Transverse colon (tissue), 4 donors: ENCODE measurements at regions not wholly inside any gene's neighbourhood (a gene's known extent, or its start where the extent isn't known, plus 50 kb on each side); places are given as distances from the start of the nearest gene placed in this dataset.

Source experiments
- DNase-seq: peaks from one replicate; pipeline ENCODE4 v3.0.0-alpha.2; 2019
- H3K27ac ChIP-seq, 4 donors: fragments of 200-600 bp; sonication (generic); 2 replicates each; pipeline ENCODE4 v1.5.1; 2016 to 2018; ENCODE audit warnings: inconsistent platforms in 4 of 4
- H3K27me3 ChIP-seq: fragments of 200-600 bp; sonication (generic); 2 replicates; pipeline ENCODE4 v1.5.1; 2017; ENCODE audit warnings: inconsistent platforms
- H3K36me3 ChIP-seq, 4 donors: fragments of 200-600 bp; sonication (generic); 2 replicates each; pipeline ENCODE4 v1.5.1; 2017 to 2019; ENCODE audit warnings: inconsistent platforms in 4 of 4
- H3K4me1 ChIP-seq, 4 donors: fragments of 200-600 bp; sonication (generic); 2 replicates each; pipeline ENCODE4 v1.5.1; 2017 to 2020; ENCODE audit warnings: inconsistent platforms in 4 of 4
- H3K4me3 ChIP-seq, 4 donors: fragments of 200-600 bp; sonication (generic); 1 replicate in 1 of 4; 2 replicates in 3 of 4; pipeline versions ENCODE4 v1.5.1 to v1.6.1; 2017 to 2019; ENCODE audit warnings: inconsistent platforms in 4 of 4
- H3K9me3 ChIP-seq, 2 donors: fragments of 200-600 bp; sonication (generic); 2 replicates each; pipeline ENCODE4 v1.5.1; 2017 to 2019; ENCODE audit warnings: inconsistent platforms in 2 of 2
- EP300 ChIP-seq: sonication (generic); formaldehyde crosslinking; IDR thresholded peaks from one replicate; pipeline ENCODE4 v1.6.1; 2017; ENCODE audit warnings: antibody characterized with exemption, low read depth
- POLR2A ChIP-seq: fragments of 450-650 bp; IDR thresholded peaks from one replicate; pipeline ENCODE4 v1.6.1; 2016; ENCODE audit warnings: antibody characterized with exemption, mild to moderate bottlenecking, moderate library complexity
- POLR2AphosphoS5 ChIP-seq, 3 donors: sonication (generic); formaldehyde crosslinking; IDR thresholded peaks; one replicate each; pipeline ENCODE4 v1.6.1; 2016; ENCODE audit warnings: antibody characterized with exemption in 3 of 3
- WGBS, 2 donors: methylation state at CpG; one replicate each; pipeline ENCODE4 v1.1.5; 2018; ENCODE audit warnings: low coverage in 1 of 2; 5-methylcytosine and 5-hydroxymethylcytosine counted together
- in situ Hi-C, 4 donors: fragments of 200-750 bp; cut with MboI; loops; one replicate each; pipeline versions ENCODE4 v1.15.0 to v1.15.1; 2017; ENCODE audit warnings: low sequenced_read_pairs in 3 of 4, low pct_ligation_motif_present in 1 of 4, low pct_unique_long_range_greater_than_20kb in 1 of 4
- intact Hi-C: fragments of 100-400 bp; cut with DNase I; formaldehyde crosslinking; loops from one replicate; pipeline ENCODE4 v1.15.1; 2023; ENCODE audit warnings: low total_unique reads
- TF ChIP-seq, protein P1 (sequence below), 5 experiments: fragments of 200-600 bp in 3 of 5; fragments of 450-650 bp in 2 of 5; sonication (generic) in 3 of 5; IDR thresholded peaks; 1 replicate in 2 of 5; 2 replicates in 3 of 5; pipeline ENCODE4 v1.5.1; 2016 to 2017; ENCODE audit warnings: antibody characterized with exemption in 5 of 5, inconsistent platforms in 3 of 5, mild to moderate bottlenecking in 2 of 5, moderate library complexity in 1 of 5

DNA sequence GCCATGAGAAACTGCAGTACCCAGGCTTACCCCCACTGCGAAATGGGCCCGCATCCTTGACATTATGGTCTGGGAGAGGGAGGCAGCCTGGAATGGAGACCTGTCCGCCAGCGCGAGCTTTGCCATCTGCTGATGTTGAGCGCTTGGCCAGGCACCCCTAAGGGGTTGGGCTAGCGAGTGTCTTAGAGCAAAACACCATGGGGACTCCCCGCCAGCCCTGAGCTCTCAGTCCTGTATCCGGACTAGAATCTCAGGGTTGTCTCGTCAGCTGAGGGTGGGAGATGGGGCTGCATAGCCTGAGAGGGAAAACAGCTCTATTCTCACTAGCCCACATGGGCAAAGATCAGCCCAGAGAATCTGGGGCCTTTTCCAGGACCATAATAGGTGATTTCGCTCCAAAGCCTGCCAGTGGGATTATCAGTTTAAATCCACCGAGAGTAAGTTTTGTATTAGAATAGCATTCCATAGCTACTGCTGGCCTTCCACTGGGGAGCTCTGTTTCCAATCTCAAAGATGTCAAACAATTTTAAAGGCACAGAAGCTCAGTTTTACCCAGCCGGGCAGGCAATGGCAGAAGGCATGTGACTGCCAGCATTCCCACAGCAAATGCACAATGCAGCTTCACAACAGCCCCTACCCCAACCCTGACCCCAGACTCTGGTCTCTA lies 167.5 kb upstream of the TPM1 start:
- peak overlapping the region; percentile 70 to 85 (median 78) for H3K27ac ChIP-seq
- H3K4me3 ChIP-seq = peak overlapping the region in 1 of 4 donors; percentile 3
- WGBS, 2 donors = 69 to 81% methylated on average over 2 to 13 of the region's 13 CpGs
- no peak for DNase-seq
- peaks cover 0 to 45% (median 31%) of the 10 kb centered on the region in 4 donors for H3K4me1 ChIP-seq
- TF ChIP-seq POLR2AphosphoS5 (IDR thresholded peaks at IDR 0.05) = peak in 2 of 3 donors; percentile 56 to 65
- TF ChIP-seq EP300 = no peak
- no peaks in the 10 kb centered on the region for H3K9me3 ChIP-seq
- in situ Hi-C loops (loop anchor here in 1 of 4 donors (25.0 kb wide), 1 partner anchor 162 kb away; the partner anchor contains the start of gene TPM1), intact Hi-C loops (no loop called here)
- no peaks in the 10 kb centered on the region for H3K27me3 ChIP-seq
- no peaks in the 10 kb centered on the region for H3K36me3 ChIP-seq

DNA sequence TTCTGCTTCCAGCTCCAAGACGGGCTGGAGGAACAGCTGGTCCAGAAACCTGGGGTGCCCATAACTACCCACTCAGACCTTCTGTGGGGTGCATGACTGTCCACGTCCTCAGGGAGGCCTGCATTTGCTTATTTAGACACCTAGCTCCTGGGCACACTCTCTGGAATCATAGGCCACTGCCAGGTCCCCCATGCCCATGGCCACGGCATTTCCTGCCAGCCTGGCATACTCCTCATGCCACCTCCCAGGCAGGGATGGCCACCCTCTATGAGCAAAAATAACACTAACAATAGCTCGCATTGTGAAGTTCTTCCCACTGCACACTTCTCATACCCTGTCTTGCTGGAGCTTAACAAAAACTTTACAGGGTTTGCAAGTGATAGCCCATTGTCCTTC lies 166.9 kb upstream of the TPM1 start:
- no peak for DNase-seq
- Histone ChIP-seq H3K36me3 (no peaks in the 10 kb centered on the region), H3K27ac (peak overlapping the region; percentile 70 to 85 (median 78)), H3K4me3 (no peak overlapping the region), H3K9me3 (no peaks in the 10 kb centered on the region), H3K4me1 (peaks cover 0 to 45% (median 30%) of the 10 kb centered on the region in 4 donors), H3K27me3 (no peaks in the 10 kb centered on the region)
- in situ Hi-C loops (loop anchor here in 1 of 4 donors (25.0 kb wide), 1 partner anchor 162 kb away; the partner anchor contains the start of gene TPM1), intact Hi-C loops (no loop called here)
- TF ChIP-seq, protein P1, sequence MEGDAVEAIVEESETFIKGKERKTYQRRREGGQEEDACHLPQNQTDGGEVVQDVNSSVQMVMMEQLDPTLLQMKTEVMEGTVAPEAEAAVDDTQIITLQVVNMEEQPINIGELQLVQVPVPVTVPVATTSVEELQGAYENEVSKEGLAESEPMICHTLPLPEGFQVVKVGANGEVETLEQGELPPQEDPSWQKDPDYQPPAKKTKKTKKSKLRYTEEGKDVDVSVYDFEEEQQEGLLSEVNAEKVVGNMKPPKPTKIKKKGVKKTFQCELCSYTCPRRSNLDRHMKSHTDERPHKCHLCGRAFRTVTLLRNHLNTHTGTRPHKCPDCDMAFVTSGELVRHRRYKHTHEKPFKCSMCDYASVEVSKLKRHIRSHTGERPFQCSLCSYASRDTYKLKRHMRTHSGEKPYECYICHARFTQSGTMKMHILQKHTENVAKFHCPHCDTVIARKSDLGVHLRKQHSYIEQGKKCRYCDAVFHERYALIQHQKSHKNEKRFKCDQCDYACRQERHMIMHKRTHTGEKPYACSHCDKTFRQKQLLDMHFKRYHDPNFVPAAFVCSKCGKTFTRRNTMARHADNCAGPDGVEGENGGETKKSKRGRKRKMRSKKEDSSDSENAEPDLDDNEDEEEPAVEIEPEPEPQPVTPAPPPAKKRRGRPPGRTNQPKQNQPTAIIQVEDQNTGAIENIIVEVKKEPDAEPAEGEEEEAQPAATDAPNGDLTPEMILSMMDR (IDR thresholded peaks at IDR 0.05) = no peak
- no peak for TF ChIP-seq POLR2A
- no peak for TF ChIP-seq EP300
- no peak for TF ChIP-seq POLR2AphosphoS5 (IDR thresholded peaks at IDR 0.05)
- 76% methylated on average over 4 of the region's 4 CpGs; no CpG with 5 or more reads in 1 of the 2 donors for WGBS, 2 donors

DNA sequence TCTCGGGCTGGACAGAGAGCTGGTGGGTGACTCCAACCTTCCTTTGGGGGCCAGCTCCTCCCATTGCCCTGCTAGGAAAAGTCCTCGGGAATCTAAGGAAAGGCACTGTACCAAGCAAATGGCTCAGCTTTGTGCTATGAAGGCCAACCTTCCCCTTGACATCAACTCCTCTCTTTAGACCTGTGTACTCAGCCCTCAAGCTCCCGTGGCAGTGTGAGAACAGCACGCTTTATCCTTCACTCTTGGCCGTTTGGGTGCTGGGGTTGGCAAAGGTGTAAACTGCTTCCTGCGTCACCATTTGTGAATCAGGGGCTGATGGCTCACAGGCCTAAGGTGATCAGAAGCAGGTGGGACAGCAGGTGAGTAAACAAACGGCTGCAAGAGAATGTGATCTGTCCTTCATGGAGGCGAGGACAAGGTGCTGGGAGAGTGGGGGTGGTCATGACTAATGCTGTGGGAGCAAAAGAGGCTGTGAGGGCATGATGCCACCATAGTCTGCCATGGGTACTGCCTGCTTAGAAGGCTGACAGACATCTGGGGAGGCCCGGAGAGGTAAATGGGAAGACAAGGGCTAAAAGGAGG lies 165.2 kb upstream of the TPM1 start:
- peaks cover 0 to 34% (median 22%) of the 10 kb centered on the region in 4 donors for H3K4me1 ChIP-seq
- H3K9me3 ChIP-seq = no peaks in the 10 kb centered on the region
- H3K27me3 ChIP-seq = no peaks in the 10 kb centered on the region
- no peaks in the 10 kb centered on the region for H3K36me3 ChIP-seq
- intact Hi-C loops (no loop called here), in situ Hi-C loops (loop anchor here in 1 of 4 donors (25.0 kb wide), 1 partner anchor 160 kb away; the partner anchor contains the start of gene TPM1)
- TF ChIP-seq, protein P1 (IDR thresholded peaks at IDR 0.05) = no peak
- no peak for TF ChIP-seq POLR2AphosphoS5 (IDR thresholded peaks at IDR 0.05)
- no peak for TF ChIP-seq EP300
- TF ChIP-seq POLR2A = no peak
- DNase-seq = no peak
- H3K4me3 ChIP-seq = no peak overlapping the region
- H3K27ac ChIP-seq = peak overlapping the region; percentile 70 to 85 (median 78)
- 62 to 80% methylated on average over 2 to 9 of the region's 9 CpGs for WGBS, 2 donors

DNA sequence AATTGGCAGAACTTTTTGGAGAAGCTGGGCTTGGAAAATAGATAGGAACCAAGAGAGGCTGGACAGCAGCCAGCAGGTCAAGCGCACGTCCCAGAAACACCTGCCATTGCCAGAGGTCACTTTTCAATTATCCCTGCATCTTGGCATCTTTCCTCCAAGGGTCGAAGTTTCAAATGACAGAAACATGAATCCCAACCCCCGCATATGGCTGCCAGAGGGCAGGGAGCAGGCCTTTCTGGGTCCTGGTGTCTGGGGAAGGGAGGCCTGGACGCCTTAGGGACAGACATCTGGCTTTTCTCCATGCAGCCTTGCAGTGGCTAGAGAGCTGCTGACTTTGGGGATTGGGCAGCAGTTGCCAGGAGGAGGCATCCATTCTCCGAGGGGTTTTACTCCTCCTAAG lies 164.5 kb upstream of the TPM1 start:
- H3K9me3 ChIP-seq = no peaks in the 10 kb centered on the region
- 50 to 56% methylated on average over 2 to 6 of the region's 6 CpGs for WGBS, 2 donors
- H3K27me3 ChIP-seq = no peaks in the 10 kb centered on the region
- TF ChIP-seq POLR2A (no peak), POLR2AphosphoS5 (IDR thresholded peaks at IDR 0.05) (no peak), EP300 (no peak)
- TF ChIP-seq, protein P1 (IDR thresholded peaks at IDR 0.05) = no peak
- no peaks in the 10 kb centered on the region for H3K36me3 ChIP-seq
- no peak overlapping the region for H3K4me3 ChIP-seq
- in situ Hi-C loops = loop anchor here in 1 of 4 donors (25.0 kb wide), 1 partner anchor 159 kb away; the partner anchor contains the start of gene TPM1
- H3K4me1 ChIP-seq = peaks cover 0 to 34% (median 22%) of the 10 kb centered on the region in 4 donors
- intact Hi-C loops = no loop called here
- peak overlapping the region; percentile 70 to 85 (median 78) for H3K27ac ChIP-seq
- DNase-seq = no peak
